Keratinocyte (primary cell): ENCODE measurements at regions not wholly inside any gene's neighbourhood (a gene's known extent, or its start where the extent isn't known, plus 50 kb on each side); places are given as distances from the start of the nearest gene placed in this dataset.
"Not testable (repeated sequence)": the region's sequence is repeated elsewhere in the genome, so short reads cannot be mapped to it uniquely, and the experiment has no call there.

Experiments used
- CTCF ChIP-seq, 3 experiments: IDR thresholded peaks in 1 of 3; conservative IDR thresholded peaks in 1 of 3; optimal IDR thresholded peaks in 1 of 3; 2 replicates in 2 of 3; 3 replicates in 1 of 3; pipeline versions ENCODE3 to v1.5.1; 2011; ENCODE audit warnings: low read length in 3 of 3, mild to moderate bottlenecking in 3 of 3, moderate library complexity in 2 of 3, control low read depth in 1 of 3, inconsistent platforms in 1 of 3; ENCODE audit not compliant: insufficient read depth in 2 of 3; ENCODE audit errors: extremely low read depth in 1 of 3
- EZH2 ChIP-seq: IDR thresholded peaks from one replicate; pipeline ENCODE4 v1.6.1; 2012; ENCODE audit warnings: inconsistent platforms, mild to moderate bottlenecking, low read length, moderate library complexity

DNA sequence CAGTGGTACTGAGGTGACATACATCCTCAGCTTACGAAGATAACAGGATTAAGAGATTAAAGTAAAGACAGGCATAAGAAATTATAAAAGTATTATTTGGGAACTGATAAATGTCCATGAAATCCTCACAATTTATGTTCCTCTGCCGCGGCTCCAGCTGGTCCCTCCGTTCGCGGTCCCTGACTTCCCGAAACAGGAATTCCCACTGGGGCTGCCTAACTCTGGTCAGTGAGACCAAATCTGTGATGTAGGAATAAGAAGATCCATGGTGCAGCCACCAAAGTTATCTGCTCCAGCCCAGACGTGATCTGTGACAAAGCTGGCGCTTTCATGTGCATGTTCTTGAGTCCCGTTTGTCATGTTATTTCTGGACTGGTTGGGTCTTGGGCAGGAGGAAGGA lies 70.2 kb downstream of the TNFAIP2 start:
- not testable (repeated sequence) for TF ChIP-seq CTCF (optimal IDR thresholded peaks at IDR 0.05 in 1 of 3, IDR thresholded peaks at IDR 0.05 in 1 of 3, conservative IDR thresholded peaks at IDR 0.05 in 1 of 3; ENCODE audit: extremely low read depth in 1 of 3, insufficient read depth in 2 of 3, low read length in 3 of 3); EZH2
